Bronchial epithelial cell (primary cell): ENCODE measurements at regions not wholly inside any gene's neighbourhood (a gene's known extent, or its start where the extent isn't known, plus 50 kb on each side); places are given as distances from the start of the nearest gene placed in this dataset.

Experiments used
- DNase-seq: peaks from one replicate; pipeline ENCODE4 v3.0.0-alpha.2; 2010; ENCODE audit warnings: low read depth
- FAIRE-seq: peaks from 2 replicates; lab custom pipeline; 2011; peaks lifted over from hg19 to GRCh38; lab: Jason Lieb, UNC
- H3K27me3 ChIP-seq: 2 replicates; pipeline ENCODE4 v1.5.1; 2011; ENCODE audit warnings: low read length; ENCODE audit not compliant: control insufficient read depth, insufficient read depth
- H3K36me3 ChIP-seq: 2 replicates; pipeline ENCODE4 v1.5.1; 2011; ENCODE audit warnings: low read length; ENCODE audit not compliant: control insufficient read depth, insufficient read depth
- H3K4me3 ChIP-seq: 2 replicates; pipeline ENCODE4 v1.5.1; 2011; ENCODE audit warnings: mild to moderate bottlenecking, low read depth, low read length, control low read depth
- TF ChIP-seq, protein P1 (sequence below): IDR thresholded peaks from 2 replicates; pipeline ENCODE4 v1.5.1; 2011; ENCODE audit warnings: mild to moderate bottlenecking, moderate library complexity, low read length, control low read depth, inconsistent platforms; ENCODE audit not compliant: insufficient read depth, severe bottlenecking

DNA sequence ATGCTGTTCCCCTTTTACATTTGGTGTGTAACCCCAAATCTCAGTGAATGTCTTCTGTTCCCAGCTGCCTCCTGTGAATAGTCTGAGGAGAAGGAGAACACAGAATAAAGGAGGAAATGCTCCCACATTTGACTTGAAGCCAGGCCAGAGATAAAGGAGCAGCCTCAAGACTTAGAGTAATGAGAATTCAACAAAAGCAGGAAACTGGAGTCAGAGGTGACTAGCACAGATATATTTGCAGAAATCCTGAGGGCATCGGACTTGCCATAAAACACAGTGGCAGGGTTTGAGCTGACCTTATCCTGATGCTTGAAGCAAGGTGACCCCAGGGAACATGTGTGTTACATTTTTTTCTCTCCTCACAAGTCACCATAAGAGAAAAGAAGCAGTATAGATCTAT lies 291.4 kb upstream of the RND3 start:
- FAIRE-seq (no peak), DNase-seq (no peak)
- no peaks in the 10 kb centered on the region for H3K36me3 ChIP-seq
- no peaks in the 10 kb centered on the region for H3K27me3 ChIP-seq
- H3K4me3 ChIP-seq: no peak overlapping the region
- TF ChIP-seq, protein P1, sequence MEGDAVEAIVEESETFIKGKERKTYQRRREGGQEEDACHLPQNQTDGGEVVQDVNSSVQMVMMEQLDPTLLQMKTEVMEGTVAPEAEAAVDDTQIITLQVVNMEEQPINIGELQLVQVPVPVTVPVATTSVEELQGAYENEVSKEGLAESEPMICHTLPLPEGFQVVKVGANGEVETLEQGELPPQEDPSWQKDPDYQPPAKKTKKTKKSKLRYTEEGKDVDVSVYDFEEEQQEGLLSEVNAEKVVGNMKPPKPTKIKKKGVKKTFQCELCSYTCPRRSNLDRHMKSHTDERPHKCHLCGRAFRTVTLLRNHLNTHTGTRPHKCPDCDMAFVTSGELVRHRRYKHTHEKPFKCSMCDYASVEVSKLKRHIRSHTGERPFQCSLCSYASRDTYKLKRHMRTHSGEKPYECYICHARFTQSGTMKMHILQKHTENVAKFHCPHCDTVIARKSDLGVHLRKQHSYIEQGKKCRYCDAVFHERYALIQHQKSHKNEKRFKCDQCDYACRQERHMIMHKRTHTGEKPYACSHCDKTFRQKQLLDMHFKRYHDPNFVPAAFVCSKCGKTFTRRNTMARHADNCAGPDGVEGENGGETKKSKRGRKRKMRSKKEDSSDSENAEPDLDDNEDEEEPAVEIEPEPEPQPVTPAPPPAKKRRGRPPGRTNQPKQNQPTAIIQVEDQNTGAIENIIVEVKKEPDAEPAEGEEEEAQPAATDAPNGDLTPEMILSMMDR: no peak

DNA sequence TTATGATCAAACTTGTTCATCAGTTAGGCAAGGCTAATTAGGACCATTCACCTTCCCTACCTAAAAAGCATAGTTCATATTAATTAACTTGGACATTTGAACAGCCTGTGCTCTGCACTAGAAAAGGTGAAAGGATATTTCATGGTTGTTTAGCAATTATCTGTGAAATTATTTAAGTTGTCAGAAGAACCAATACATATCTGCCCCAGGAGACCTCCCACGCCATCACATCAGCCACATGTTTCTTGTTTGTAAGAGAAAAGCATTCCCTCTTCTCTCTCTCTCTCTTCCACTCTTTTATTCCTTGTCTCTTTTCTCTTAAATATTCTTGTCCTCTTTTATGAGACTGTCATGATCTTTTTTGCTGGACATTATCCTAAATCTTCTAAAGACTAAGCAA lies 282.0 kb upstream of the RND3 start:
- TF ChIP-seq, protein P1: no peak
- Histone ChIP-seq H3K4me3 (no peak overlapping the region), H3K27me3 (no peaks in the 10 kb centered on the region), H3K36me3 (no peaks in the 10 kb centered on the region)
- DNase-seq (no peak), FAIRE-seq (no peak)

DNA sequence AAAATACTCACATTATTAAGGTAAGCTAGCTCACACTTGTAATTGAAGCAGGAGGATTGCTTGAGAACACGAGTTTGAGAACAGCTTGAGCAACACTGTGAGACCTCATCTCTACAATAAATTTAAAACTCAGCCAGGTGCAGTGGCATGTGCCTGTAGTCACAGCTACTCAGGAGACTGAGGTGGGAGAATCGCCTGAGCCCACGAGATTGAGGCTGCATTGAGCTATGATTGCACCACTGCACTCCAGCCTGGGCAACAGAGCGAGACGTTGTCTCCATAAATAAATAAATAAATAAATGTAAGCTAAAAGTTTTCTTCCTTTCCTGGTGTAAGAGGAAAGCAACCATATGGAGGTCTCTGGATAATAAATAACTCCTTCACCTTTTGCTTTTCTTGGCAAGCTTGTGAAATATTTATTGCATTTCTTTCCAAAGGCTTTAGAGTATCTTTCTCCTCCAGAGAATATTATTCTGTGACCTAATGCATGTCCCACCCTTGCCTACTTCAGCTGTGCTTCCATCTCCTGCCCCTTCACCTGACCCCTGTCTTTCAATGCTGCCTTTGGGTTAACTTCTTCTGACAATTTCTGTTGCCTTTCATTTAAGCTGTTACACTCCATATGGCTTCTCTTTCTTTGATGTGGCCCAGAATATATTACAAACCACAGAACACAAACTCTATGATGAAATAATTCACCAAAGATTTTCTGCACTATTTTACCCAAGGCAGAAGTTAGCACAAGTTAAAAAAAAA lies 280.7 kb upstream of the RND3 start:
- DNase-seq: no peak
- Histone ChIP-seq H3K27me3 (no peaks in the 10 kb centered on the region), H3K4me3 (no peak overlapping the region), H3K36me3 (no peaks in the 10 kb centered on the region)
- TF ChIP-seq, protein P1: no peak
- FAIRE-seq: no peak

DNA sequence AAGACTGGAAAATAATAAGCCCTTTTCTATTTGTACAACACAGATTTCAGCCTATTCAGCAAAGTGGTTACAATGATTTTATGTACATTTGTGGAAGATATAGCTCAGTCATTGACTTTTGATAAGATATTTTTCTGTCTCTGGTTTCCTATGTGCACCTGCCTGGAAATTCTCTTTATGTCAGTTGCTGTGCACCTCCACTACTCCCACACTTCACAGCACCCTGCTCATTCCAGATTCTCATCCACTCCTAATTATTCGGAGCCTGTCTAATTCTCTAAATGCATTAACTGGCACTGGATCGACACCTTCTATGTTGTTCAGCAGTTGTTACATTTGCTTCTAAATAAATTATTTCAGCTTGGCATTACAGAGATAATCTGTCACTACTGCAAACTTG lies 275.1 kb upstream of the RND3 start:
- Histone ChIP-seq H3K4me3 (no peak overlapping the region), H3K27me3 (no peaks in the 10 kb centered on the region), H3K36me3 (no peaks in the 10 kb centered on the region)
- DNase-seq (no peak), FAIRE-seq (no peak)
- TF ChIP-seq, protein P1: no peak

DNA sequence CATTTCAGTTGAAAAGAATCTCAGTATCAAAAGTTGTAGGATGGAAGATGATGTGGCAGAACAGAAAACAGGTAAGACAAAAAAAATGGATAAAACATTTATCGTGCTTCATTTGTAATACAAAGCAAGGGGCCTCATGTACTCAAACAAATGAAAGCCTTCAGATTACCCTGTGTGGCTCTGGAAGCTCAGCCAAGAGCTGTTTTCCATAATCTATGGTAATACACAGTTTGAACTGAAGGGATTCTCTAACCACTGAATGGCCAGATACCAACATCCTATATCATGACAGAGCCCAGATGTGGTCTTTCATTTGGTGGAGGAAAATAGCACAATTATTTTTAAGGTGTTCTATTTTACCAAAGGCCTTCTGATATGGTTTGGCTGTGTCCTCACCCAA lies 272.1 kb upstream of the RND3 start:
- Histone ChIP-seq H3K27me3 (no peaks in the 10 kb centered on the region), H3K36me3 (no peaks in the 10 kb centered on the region), H3K4me3 (no peak overlapping the region)
- FAIRE-seq: no peak
- TF ChIP-seq, protein P1: no peak
- DNase-seq: no peak

DNA sequence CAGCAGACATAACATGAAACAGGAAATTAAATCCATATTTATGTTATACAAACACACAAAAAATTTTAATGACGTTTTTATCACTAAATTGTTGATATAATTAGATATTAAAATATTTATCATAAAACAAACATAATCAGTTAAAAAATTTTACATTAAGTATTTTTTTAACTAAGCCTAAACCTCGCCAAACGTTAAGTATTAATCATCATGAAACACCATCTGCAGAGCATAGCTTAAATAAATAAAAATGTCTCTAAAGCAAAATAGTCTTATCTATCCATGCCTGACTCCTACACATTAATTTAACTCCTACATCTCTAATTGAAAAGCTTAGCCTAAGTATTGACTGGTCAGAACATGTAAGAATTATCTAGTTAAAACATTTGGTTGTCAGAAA lies 271.6 kb upstream of the RND3 start:
- TF ChIP-seq, protein P1: no peak
- no peaks in the 10 kb centered on the region for H3K27me3 ChIP-seq
- FAIRE-seq (no peak), DNase-seq (no peak)
- no peak overlapping the region for H3K4me3 ChIP-seq
- H3K36me3 ChIP-seq: no peaks in the 10 kb centered on the region
